ENCODE measurements at regions not wholly inside any gene's neighbourhood (a gene's known extent, or its start where the extent isn't known, plus 50 kb on each side); places are given as distances from the start of the nearest gene placed in this dataset.

- no peak for TF ChIP-seq CTCF (conservative IDR thresholded peaks at IDR 0.05 in 1 of 2, IDR thresholded peaks at IDR 0.05 in 1 of 2; ENCODE audit: low read depth in 1 of 2, low read length in 2 of 2)
- TF ChIP-seq EZH2 (IDR thresholded peaks at IDR 0.05; ENCODE audit: low read length, missing control alignments): no peak
Measured at GRCh38 chr1:232705815-232706575, 76.1 kb upstream of the SIPA1L2 start.

Data from fibroblast of lung (primary cell).